ENCODE measurements at regions not wholly inside any gene's neighbourhood (a gene's known extent, or its start where the extent isn't known, plus 50 kb on each side); places are given as distances from the start of the nearest gene placed in this dataset.
"Not testable (repeated sequence)": the region's sequence is repeated elsewhere in the genome, so short reads cannot be mapped to it uniquely, and the experiment has no call there.

DNA sequence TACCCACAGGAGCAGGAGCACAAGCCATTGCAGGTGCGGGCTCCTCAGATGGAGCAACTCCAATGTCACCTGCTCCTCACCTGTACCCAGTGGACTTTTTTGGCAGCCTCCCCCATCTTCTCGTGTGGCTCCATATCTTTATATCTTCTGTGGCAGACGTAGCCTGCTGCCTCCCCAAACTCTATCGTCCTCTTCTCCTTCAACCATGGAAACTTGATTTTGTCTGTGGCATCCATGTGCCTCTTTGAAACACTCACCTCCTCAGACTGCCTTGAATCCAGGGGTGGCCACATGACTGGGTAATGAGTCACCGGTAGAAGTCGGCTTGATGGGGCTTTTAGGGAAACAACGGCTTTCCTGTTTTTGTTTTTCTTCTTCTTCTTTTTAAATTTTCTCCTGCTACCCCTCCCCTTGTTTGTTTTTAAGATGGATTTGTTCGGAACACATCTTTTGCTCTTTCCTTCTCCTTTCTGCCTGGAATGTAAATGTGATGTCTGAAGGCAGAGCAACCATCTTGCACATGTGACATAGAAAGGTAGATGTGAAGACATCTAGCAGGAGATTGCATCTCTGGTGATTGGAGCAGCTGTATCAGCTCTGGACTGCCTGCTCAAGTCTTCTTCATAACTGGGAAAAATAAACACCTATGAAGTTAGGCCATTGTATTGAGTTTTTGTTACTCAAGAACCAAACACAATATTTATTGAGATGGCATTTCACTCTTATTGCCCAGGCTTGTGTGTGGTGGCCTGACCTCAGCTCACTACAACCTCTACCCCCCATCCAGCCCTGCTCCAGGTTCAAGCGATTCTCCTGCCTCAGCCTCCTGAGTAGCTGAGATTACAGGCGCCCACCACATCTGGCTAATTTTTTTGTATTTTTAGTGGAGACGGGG lies 69.9 kb upstream of the DDR1 start:
- TF ChIP-seq CTCF (IDR thresholded peaks at IDR 0.05; ENCODE audit: insufficient read depth, missing control alignments) = no peak
- DNase-seq (ENCODE audit: insufficient read length, low spot score) (no peak), FAIRE-seq (no peak)

- no peak for TF ChIP-seq CTCF (IDR thresholded peaks at IDR 0.05; ENCODE audit: insufficient read depth, missing control alignments)
- FAIRE-seq (no peak), DNase-seq (ENCODE audit: insufficient read length, low spot score) (no peak)
These were observed 69.3 kb upstream of the IER3 start for GRCh38 chr6:30813631-30814145.

DNA sequence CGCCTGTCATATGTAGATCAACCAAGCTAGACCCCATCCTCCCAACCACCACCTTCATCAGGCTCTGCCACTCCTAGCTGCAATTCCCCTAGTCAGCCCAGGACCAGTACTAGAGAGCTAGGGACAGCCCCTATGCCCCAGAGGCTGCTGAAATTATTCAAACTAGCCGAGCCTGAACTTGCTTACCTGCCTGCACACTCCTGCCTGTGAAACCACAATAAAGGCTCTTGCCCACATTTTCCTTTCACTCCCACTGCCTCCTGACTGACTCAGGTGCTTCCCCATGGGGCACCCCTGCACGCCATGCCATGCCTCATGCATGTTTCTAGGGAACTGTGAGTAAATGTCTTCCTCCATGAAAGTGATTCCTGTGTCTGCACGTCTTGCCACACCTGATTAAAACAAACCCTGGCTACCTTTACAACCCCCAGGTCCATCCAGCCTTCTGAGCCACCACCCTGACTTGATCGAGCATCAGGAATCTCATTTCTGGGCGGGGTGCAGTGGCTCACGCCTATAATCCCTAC lies 66.5 kb upstream of the IER3 start:
- FAIRE-seq (no peak), DNase-seq (ENCODE audit: insufficient read length, low spot score) (no peak)
- TF ChIP-seq CTCF (IDR thresholded peaks at IDR 0.05; ENCODE audit: insufficient read depth, missing control alignments) = no peak

DNA sequence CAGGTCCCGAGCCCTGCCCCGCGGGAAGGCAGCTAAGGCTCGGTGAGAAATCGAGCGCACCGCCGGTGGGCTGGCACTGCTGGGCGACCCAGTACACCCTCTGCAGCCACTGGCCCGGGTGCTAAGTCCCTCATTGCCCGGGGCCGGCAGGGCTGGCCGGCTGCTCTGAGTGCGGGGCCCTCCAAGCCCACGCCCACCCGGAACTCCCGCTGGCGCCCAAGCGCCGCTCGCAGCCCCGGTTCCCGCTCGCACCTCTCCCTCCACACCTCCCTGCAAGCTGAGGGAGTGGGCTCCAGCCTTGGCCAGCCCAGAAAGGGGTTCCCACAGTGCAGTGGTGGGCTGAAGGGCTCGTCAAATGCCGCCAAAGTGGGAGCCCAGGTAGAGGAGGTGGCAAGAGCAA lies 63.2 kb upstream of the IER3 start:
- DNase-seq (ENCODE audit: insufficient read length, low spot score); FAIRE-seq: not testable (repeated sequence)

GRCh38 chr6:30806581-30807183 lies 62.3 kb upstream of the IER3 start:
- no peak for TF ChIP-seq CTCF (IDR thresholded peaks at IDR 0.05; ENCODE audit: insufficient read depth, missing control alignments)
- FAIRE-seq (no peak), DNase-seq (ENCODE audit: insufficient read length, low spot score) (no peak)

DNA sequence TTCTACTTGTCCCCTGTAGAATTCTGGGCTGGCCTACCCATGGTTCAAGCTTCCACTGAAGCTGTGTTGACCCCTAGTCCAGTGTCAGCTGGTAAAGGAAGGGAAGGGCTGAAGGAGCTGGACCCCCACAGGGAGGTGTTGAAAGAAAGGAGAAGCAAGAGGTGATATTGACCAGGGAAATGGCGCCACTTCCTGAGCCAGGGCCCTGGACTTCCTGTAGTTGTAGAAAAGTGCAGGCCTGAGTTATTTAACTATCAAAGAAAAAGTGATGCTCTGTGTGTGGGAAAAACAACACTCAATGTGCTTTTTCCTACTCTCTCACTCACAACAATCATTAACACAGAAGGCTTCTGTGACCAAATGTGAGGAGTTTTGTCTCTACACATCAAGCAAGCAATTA lies 60.0 kb upstream of the IER3 start:
- no peak for FAIRE-seq

More for the DNA sequence above, 60.0 kb upstream of the IER3 start:
- DNase-seq (ENCODE audit: insufficient read length, low spot score) = no peak
- TF ChIP-seq CTCF (IDR thresholded peaks at IDR 0.05; ENCODE audit: insufficient read depth, missing control alignments) = no peak

All from D721Med (cell line).